Neuronal stem cell (in vitro differentiated cells): ENCODE measurements at regions not wholly inside any gene's neighbourhood (a gene's known extent, or its start where the extent isn't known, plus 50 kb on each side); places are given as distances from the start of the nearest gene placed in this dataset.

Source experiments
- DNase-seq: peaks from one replicate; pipeline ENCODE4 v3.0.0-alpha.2; 2013; ENCODE audit warnings: low spot score
- H2AFZ ChIP-seq: one replicate; pipeline ENCODE4 v1.6.1; 2013; ENCODE audit warnings: mild to moderate bottlenecking, low read length, inconsistent platforms
- H2AK5ac ChIP-seq: 2 replicates; pipeline ENCODE4 v1.6.1; 2013; ENCODE audit warnings: low read depth, mild to moderate bottlenecking, inconsistent platforms, low read length, moderate library complexity, mixed read lengths
- H2BK120ac ChIP-seq: 2 replicates; pipeline ENCODE4 v1.6.1; 2013; ENCODE audit warnings: low read depth, mild to moderate bottlenecking, inconsistent platforms, low read length, moderate library complexity, mixed read lengths
- H2BK12ac ChIP-seq: one replicate; pipeline ENCODE4 v1.6.1; 2013; ENCODE audit warnings: low read length, inconsistent platforms
- H2BK15ac ChIP-seq: 2 replicates; pipeline ENCODE4 v1.6.1; 2013; ENCODE audit warnings: mild to moderate bottlenecking, low read length, inconsistent platforms, mixed read lengths
- H2BK5ac ChIP-seq: one replicate; pipeline ENCODE4 v1.6.1; 2013; ENCODE audit warnings: inconsistent platforms, mild to moderate bottlenecking, low read length, moderate library complexity
- H3K14ac ChIP-seq: one replicate; pipeline ENCODE4 v1.6.1; 2013; ENCODE audit warnings: low read length, inconsistent platforms
- H3K18ac ChIP-seq: 2 replicates; pipeline ENCODE4 v1.6.1; 2013; ENCODE audit warnings: low read length, inconsistent platforms
- H3K23ac ChIP-seq: 2 replicates; pipeline ENCODE4 v1.6.1; 2013; ENCODE audit warnings: low read depth, mild to moderate bottlenecking, mixed read lengths, low read length, inconsistent platforms; ENCODE audit not compliant: poor library complexity
- H3K27ac ChIP-seq: replicated peaks from 3 replicates; pipeline ENCODE4 v1.5.1; 2013; ENCODE audit warnings: low read length, inconsistent platforms
- H3K27me3 ChIP-seq, 3 experiments: 2 replicates each; pipeline ENCODE4 v1.6.1; 2013; ENCODE audit warnings: low read length in 3 of 3, mild to moderate bottlenecking in 2 of 3, inconsistent platforms in 1 of 3, low read depth in 1 of 3, mixed read lengths in 1 of 3, moderate library complexity in 1 of 3; ENCODE audit not compliant: control insufficient read depth in 3 of 3, insufficient read depth in 3 of 3
- H3K36me3 ChIP-seq, 2 donors: replicated peaks in 1 of 2; 2 replicates each; pipeline ENCODE4 v1.6.1; 2013; ENCODE audit warnings: low read length in 2 of 2; ENCODE audit not compliant: control insufficient read depth in 2 of 2, insufficient read depth in 2 of 2
- H3K4ac ChIP-seq: 2 replicates; pipeline ENCODE4 v1.6.1; 2013; ENCODE audit warnings: inconsistent platforms, mild to moderate bottlenecking, low read length, moderate library complexity
- H3K4me1 ChIP-seq, 2 donors: 1 replicate in 1 of 2; 2 replicates in 1 of 2; pipeline ENCODE4 v1.6.1; 2013; ENCODE audit warnings: low read length in 2 of 2, low read depth in 1 of 2; ENCODE audit not compliant: control insufficient read depth in 2 of 2, insufficient read depth in 1 of 2
- H3K4me2 ChIP-seq: one replicate; pipeline ENCODE4 v1.6.1; 2013; ENCODE audit warnings: mild to moderate bottlenecking, low read length, inconsistent platforms; ENCODE audit not compliant: insufficient read depth, poor library complexity, severe bottlenecking
- H3K4me3 ChIP-seq, 2 donors: 2 replicates each; pipeline ENCODE4 v1.5.1; 2013; ENCODE audit warnings: low read length in 2 of 2, mild to moderate bottlenecking in 2 of 2, inconsistent platforms in 1 of 2, moderate library complexity in 1 of 2
- H3K79me1 ChIP-seq: one replicate; pipeline ENCODE4 v1.6.1; 2013; ENCODE audit warnings: low read depth, mild to moderate bottlenecking, inconsistent platforms, low read length, moderate library complexity
- H3K9ac ChIP-seq: one replicate; pipeline ENCODE4 v1.6.1; 2013; ENCODE audit warnings: mild to moderate bottlenecking, low read depth, low read length, inconsistent platforms; ENCODE audit not compliant: poor library complexity
- H3K9me3 ChIP-seq, 2 donors: replicated peaks in 1 of 2; 2 replicates each; pipeline versions ENCODE3 to v1.6.1; 2013; ENCODE audit warnings: low read length in 2 of 2, mild to moderate bottlenecking in 2 of 2, inconsistent platforms in 1 of 2, low read depth in 1 of 2, mixed read lengths in 1 of 2, moderate library complexity in 1 of 2; ENCODE audit not compliant: control insufficient read depth in 2 of 2, insufficient read depth in 1 of 2
- H4K8ac ChIP-seq: one replicate; pipeline ENCODE4 v1.6.1; 2013; ENCODE audit warnings: low read depth, mild to moderate bottlenecking, inconsistent platforms, low read length, moderate library complexity
- H4K91ac ChIP-seq: one replicate; pipeline ENCODE4 v1.6.1; 2013; ENCODE audit warnings: low read length, low read depth, mild to moderate bottlenecking, inconsistent platforms; ENCODE audit not compliant: poor library complexity
- WGBS, 2 donors: extraction: QIAGEN DNeasy Blood & Tissue Kit; methylation state at CpG; one replicate each; pipeline ENCODE4 v1.1.7; 2013; ENCODE audit warnings: missing lambda C conversion rate in 2 of 2, mixed read lengths in 1 of 2; ENCODE audit not compliant: insufficient read length in 2 of 2, insufficient replicate concordance in 1 of 2; ENCODE audit errors: extremely low coverage in 2 of 2; 5-methylcytosine and 5-hydroxymethylcytosine counted together

DNA sequence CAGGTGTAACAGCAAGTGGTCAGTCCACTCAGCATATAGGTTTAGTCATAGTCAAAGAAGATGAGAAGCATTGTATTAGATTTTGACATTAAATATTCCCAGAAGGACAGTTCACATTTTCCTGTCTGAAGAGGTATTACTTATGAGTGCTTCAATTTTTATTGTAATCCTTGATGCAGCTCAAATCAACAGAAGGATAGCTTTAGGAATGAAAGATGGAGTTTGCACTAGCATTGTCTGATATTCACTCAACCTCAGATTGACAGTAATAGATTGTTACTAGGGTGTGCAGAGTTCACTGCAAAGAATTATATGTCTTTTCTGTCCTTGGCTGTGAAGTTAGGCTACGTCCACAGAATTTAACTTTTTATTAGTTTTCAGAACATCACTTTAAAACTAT, 764.3 kb upstream of the AADAT start:
- no peak overlapping the region for H2BK120ac ChIP-seq
- no peaks in the 10 kb centered on the region for H3K9me3 ChIP-seq
- no peak overlapping the region for H3K4me2 ChIP-seq
- no peak overlapping the region for H3K23ac ChIP-seq
- no peak overlapping the region for H2BK5ac ChIP-seq
- H4K91ac ChIP-seq: no peak overlapping the region
- WGBS, 2 donors: no CpG with 5 or more reads among the region's 1 CpG
- no peak overlapping the region for H3K18ac ChIP-seq
- no peak overlapping the region for H3K4ac ChIP-seq
- no peak overlapping the region for H2BK12ac ChIP-seq
- no peak overlapping the region for H3K14ac ChIP-seq
- H2AFZ ChIP-seq: no peak overlapping the region
- H3K27ac ChIP-seq: no peak overlapping the region
- no peak overlapping the region for H2BK15ac ChIP-seq
- no peaks in the 10 kb centered on the region for H3K27me3 ChIP-seq
- H2AK5ac ChIP-seq: no peak overlapping the region
- H4K8ac ChIP-seq: no peak overlapping the region
- DNase-seq: no peak
- H3K79me1 ChIP-seq: no peaks in the 10 kb centered on the region
- no peak overlapping the region for H3K9ac ChIP-seq
- H3K36me3 ChIP-seq: no peaks in the 10 kb centered on the region
- no peaks in the 10 kb centered on the region for H3K4me1 ChIP-seq
- no peak overlapping the region for H3K4me3 ChIP-seq

DNA sequence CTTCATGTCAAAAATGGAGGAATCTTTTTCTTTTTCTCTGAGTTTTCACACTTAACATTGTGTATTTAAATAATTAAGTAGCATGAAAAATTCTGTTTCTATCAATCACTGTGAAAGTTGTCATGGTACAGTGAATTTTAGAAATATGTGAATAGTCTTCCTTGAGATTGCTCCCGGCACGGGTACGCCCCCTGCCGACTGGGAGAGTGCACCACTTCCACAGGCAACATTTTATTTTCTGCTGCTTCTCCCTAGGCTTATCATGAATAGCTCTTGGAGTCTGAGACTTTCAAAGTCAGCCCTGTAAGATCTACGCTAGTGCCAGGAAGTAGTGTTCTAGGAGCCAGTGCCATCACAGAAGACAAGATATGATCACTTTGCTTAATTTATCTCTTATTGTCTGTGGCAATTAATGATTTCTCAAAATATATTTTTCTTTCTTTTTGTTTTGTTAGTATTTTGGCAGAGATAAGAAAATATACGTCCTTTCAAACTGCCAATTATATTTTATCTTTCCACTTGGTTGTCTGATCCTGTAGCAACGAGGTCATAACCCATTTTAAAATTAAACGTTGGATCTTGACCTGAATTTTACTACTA, 763.8 kb upstream of the AADAT start:
- Histone ChIP-seq H3K4ac (no peak overlapping the region), H2BK5ac (no peak overlapping the region), H3K27me3 (no peaks in the 10 kb centered on the region), H2BK15ac (no peak overlapping the region), H3K36me3 (no peaks in the 10 kb centered on the region), H3K9ac (no peak overlapping the region), H3K9me3 (no peaks in the 10 kb centered on the region), H3K4me2 (no peak overlapping the region), H3K18ac (no peak overlapping the region), H3K79me1 (no peaks in the 10 kb centered on the region), H2BK120ac (no peak overlapping the region), H2BK12ac (no peak overlapping the region), H3K27ac (no peak overlapping the region), H3K4me1 (no peaks in the 10 kb centered on the region), H3K14ac (no peak overlapping the region), H2AFZ (no peak overlapping the region), H4K91ac (no peak overlapping the region), H3K4me3 (no peak overlapping the region), H2AK5ac (no peak overlapping the region), H3K23ac (no peak overlapping the region), H4K8ac (no peak overlapping the region)
- peak; percentile 31 for DNase-seq
- no CpG with 5 or more reads among the region's 8 CpGs for WGBS, 2 donors

DNA sequence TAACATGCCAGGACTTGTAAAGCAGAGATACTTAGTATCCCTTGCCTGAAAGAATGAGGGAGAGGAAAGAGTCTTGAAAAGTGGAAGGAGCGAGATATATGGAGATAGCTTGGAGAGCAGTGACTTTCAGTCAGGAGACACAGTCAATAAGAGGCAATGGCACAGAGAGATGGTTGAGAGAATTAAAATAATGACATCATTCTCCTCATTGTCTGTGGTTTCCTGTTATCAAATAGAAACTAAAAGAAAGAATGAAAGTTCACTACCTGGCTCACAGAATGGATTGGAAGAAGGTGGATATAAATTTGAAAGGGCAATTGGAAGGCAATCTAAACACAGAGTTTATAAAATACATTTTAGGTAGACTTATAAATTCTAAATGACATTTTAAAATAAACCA, 760.2 kb upstream of the AADAT start:
- no peak overlapping the region for H4K8ac ChIP-seq

DNA sequence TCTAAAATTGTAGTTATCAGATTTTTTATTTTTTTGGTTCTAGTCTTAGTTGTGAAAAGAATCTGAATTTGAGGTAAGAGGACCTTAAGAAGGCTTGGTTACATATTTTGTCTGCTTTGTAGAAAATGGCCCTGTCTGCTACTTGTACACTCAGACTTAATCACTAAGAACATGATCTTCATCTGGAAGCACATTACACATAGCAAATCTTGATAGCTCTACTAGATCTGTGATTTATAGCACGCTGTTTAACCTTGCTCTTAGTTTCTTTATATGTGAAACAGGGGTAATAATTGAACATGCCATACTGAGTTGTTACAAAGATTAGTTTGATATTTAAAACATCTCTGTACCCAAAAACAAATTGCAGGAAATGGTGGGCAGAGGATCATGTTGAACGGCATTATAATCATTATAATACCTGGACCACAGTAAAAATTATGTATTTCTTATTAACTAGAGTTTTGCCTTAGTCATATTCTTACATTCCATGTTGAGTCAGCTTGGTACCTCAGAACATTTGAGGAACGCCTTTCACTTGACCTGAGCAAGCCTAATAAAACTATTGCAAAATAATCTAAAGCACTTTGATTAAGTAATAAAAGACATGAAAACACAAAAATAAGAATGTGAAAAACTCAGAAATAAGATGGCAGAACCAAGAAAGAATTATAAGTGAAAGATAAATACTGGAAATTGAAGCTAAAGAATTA, 738.0 kb upstream of the AADAT start:
- H3K27ac ChIP-seq: no peak overlapping the region
- H2BK5ac ChIP-seq: no peak overlapping the region
- H4K8ac ChIP-seq: no peak overlapping the region
- H2AK5ac ChIP-seq: no peak overlapping the region
- H2BK15ac ChIP-seq: no peak overlapping the region
- no peak overlapping the region for H2AFZ ChIP-seq
- no peaks in the 10 kb centered on the region for H3K27me3 ChIP-seq
- H3K79me1 ChIP-seq: no peaks in the 10 kb centered on the region
- no peak overlapping the region for H3K4me3 ChIP-seq
- H3K18ac ChIP-seq: no peak overlapping the region
- H3K4me2 ChIP-seq: no peak overlapping the region
- H2BK120ac ChIP-seq: no peak overlapping the region
- H3K9me3 ChIP-seq: no peaks in the 10 kb centered on the region
- no peak for DNase-seq
- H3K4ac ChIP-seq: no peak overlapping the region
- no peak overlapping the region for H4K91ac ChIP-seq
- H3K36me3 ChIP-seq: no peaks in the 10 kb centered on the region
- WGBS, 2 donors: no CpG with 5 or more reads among the region's 3 CpGs
- H3K14ac ChIP-seq: no peak overlapping the region
- H3K9ac ChIP-seq: no peak overlapping the region
- H2BK12ac ChIP-seq: no peak overlapping the region
- no peak overlapping the region for H3K23ac ChIP-seq
- no peaks in the 10 kb centered on the region for H3K4me1 ChIP-seq

More for the DNA sequence above, 760.2 kb upstream of the AADAT start:
- Histone ChIP-seq H3K4me2 (no peak overlapping the region), H3K4me3 (no peak overlapping the region), H2BK15ac (no peak overlapping the region), H3K14ac (no peak overlapping the region), H2BK12ac (no peak overlapping the region), H2BK120ac (no peak overlapping the region), H3K27ac (no peak overlapping the region), H2BK5ac (no peak overlapping the region), H3K18ac (no peak overlapping the region), H3K36me3 (no peaks in the 10 kb centered on the region), H3K27me3 (no peaks in the 10 kb centered on the region), H3K4ac (no peak overlapping the region), H3K9me3 (no peaks in the 10 kb centered on the region), H3K4me1 (no peaks in the 10 kb centered on the region), H2AFZ (no peak overlapping the region), H4K91ac (no peak overlapping the region), H3K79me1 (no peaks in the 10 kb centered on the region), H2AK5ac (no peak overlapping the region), H3K23ac (no peak overlapping the region), H3K9ac (no peak overlapping the region)
- no peak for DNase-seq
- WGBS, 2 donors: no CpG with 5 or more reads among the region's 1 CpG
